NCI-H460 (cell line): ENCODE measurements at regions not wholly inside any gene's neighbourhood (a gene's known extent, or its start where the extent isn't known, plus 50 kb on each side); places are given as distances from the start of the nearest gene placed in this dataset.
"Not testable (repeated sequence)": the region's sequence is repeated elsewhere in the genome, so short reads cannot be mapped to it uniquely, and the experiment has no call there.

Source experiments
- DNase-seq: peaks from one replicate; pipeline ENCODE4 v3.0.0-alpha.2; 2016; ENCODE audit warnings: low read depth; ENCODE audit errors: extremely low read depth

DNA sequence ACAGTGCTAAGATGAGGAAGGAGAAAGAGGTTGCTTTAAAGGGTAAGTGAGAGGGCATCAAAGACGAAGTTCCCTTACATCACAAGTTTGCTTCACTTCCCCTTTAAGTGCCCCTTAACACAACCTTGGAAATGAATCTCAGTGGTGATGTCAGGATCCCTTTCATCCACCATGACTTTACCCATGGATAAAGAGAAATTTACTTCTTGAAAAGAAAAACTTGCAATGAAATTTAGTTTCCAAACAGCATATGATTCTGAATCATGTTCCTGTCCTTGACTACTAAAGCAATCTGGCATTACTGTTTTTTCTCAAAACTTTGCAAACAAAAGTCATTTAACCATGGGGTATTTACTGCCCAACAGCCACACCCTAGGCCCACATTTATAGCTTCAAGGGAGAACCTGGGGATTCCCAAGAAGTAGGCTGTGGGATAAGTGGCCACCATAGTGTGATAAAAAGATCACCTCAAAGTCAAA lies 135.9 kb downstream of the ITGB8 start:
- DNase-seq = no peak

DNA sequence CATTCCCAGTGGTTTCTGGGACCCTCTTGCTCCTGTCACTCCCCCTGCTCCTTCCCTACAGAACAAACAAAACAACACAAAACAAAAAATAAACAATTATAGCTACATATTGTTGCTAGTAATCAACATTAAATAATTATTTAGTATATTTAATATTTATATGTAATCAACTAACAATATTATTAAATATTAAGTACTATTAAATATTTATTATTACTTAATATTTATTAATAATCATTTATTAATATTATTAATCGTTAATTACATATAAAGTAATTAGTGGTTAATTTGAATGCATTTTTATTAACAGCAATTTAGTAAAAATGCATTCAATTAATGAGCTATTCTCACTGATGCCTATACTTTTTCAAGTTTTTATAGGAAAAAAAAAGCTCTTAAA lies 139.4 kb downstream of the ITGB8 start:
- DNase-seq = no peak

DNA sequence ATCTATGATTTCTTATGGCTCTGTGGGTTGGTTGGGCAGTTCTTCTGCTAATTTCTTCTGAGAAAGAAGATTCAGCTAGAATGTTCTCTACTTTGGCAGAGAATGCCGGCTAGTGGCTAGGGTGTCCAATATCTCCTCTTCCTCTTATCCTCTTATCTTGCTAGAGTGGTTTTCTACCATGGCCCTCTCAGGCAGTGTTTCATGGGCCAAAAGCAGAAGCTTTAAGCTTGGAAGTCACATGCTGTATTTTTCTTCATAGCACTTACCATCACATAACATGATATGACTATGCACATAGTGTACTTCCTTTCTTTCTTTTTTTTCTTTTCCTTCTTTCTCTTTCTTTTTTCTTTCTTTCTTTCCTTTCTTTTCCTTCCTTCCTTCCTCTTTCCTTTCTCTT lies 140.0 kb downstream of the ITGB8 start:
- no peak for DNase-seq

DNA sequence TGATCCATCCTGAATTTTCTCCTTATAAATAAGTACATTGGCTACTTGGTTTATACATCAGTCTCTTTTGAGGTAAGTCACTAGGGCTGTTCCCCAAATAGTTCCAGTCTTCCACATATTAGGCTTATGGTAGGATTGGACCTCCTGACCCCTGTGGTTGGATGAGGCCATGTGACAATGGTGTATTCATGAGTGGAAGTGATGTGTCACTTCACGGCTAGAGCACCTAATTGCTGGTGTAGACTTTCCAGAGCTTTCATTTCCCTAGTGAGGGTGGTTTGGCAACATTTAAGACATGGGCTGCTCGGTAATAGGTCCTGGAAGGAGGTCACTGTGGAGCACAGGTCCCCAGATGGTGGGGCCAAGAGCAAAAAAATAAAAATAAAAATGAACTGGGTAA lies 141.2 kb upstream of the ABCB5 start:
- no peak for DNase-seq

DNA sequence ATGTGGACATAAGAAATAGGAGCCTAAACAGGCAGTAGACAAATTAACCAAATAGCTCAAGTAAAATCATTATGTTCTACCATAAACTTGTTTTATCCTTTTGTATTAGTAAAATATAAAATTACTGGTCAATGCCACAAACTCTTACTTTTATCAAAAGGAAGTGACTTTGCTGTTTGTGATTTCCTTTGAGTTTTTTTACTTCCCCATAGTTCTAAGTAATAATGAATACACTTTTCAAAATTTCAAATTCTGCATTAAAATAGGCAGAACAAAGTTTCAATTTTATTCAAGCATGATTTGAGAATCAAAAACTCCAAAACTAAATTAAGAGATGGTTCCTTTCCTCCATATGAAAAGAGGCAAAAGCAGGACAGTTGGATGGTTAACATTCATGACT lies 139.7 kb upstream of the ABCB5 start:
- no peak for DNase-seq

DNA sequence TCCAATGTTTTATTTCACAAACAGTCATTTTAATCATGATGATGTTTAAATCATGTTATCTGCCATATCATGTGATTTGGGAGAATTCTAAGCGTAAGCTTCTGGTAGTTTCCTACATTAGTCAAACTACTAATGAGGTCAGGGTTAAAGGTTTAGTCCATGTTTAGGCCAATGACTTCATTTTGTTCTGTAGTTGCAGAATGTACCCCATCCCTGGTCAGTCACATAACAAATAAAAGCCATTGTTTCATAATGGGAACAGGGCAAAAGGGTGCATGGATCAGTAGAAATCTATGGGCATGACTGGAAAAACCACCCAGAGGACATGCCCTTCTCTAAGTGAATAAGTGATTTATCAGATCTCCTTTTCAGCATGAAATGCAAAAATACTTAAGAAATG lies 138.4 kb upstream of the ABCB5 start:
- DNase-seq = no peak

DNA sequence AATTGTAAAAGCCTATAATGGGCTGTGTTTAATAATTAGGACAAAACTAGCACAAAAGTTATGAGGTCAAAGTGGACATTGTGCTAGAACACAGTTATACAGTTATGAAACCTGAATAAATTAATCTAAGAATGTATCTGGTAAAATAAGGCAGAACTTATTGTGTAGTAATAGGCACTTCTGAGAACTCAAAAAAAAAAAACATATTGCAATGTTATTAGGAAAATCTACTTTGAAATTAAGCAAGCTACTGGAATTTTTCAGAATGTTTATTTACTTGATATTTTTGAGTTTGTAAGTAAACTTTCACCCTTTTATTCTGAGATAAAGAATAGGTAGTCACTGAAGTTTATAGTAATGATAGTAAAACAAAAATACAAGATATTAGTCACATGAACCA lies 135.8 kb upstream of the ABCB5 start:
- no peak for DNase-seq

DNA sequence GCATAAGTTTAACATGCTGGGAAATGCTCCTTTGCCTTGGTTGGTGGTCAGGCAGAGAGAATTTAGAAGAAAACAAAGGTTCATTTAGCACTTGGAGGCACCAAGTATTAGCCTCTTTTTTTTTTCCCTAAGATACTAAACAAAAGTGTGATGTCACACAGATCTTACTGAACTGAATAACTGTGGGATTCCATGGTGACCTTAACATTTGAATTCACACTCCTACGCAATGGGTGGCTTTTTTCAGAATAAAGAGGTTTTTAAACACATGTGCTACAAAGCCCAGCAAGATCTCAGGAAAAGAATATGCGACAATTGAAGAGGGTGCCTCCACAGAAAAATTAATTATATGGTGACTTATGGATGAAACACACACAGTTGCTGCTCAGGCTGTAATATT lies 133.4 kb upstream of the ABCB5 start:
- DNase-seq = no peak

DNA sequence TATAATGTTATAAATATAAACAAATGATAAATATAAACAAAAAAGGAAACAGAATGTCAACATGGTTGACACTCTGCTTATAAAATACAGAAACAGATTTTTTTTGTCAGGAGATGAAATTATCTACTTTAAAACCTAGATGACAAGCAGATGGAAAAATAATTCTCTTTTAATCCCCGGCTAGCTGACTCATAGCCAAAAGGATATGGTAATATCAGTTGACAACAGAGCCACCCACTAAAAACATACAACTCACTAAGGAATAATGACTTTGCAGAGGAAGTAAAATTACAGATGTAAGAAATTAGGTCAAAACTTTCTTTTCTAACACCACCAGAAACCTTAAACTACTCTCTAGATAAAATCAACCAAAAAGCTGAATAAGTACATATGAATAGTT lies 131.1 kb upstream of the ABCB5 start:
- DNase-seq = no peak

DNA sequence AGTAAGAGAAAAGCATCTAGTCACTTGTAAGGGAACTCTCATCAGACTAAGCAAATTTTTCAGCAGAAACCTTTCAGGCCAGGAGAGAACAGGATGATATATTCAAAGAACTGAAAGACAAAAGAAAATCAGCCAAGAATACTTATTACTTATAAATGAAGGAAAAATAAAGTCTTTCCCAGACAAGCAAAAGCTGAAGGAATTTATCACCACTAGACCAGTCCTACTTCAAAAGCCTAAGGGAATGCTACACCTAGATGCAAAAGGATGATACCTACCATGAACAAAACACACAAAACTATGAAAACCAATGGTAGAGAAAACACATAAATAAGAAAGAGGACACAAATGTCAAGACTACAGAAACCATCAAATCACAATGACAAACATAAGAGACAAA lies 126.6 kb upstream of the ABCB5 start:
- no peak for DNase-seq

DNA sequence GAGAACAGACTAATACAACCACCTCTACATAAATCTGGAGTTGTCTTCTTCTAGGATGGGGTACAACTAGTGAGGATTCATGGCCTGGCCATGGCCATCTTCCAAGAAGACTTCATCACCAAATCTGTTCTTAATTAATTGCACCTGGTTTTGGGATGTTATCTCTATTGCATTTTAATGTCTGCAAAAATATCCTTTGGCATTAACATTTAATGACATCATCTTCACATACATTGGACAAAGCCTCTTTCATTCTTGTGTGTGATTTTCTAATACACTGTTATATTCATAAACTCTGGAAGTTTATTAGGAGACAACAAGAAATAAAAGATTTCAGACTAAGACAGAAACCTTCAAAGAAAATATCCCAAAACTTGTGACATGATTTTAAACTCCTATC lies 124.2 kb upstream of the ABCB5 start:
- DNase-seq = no peak

DNA sequence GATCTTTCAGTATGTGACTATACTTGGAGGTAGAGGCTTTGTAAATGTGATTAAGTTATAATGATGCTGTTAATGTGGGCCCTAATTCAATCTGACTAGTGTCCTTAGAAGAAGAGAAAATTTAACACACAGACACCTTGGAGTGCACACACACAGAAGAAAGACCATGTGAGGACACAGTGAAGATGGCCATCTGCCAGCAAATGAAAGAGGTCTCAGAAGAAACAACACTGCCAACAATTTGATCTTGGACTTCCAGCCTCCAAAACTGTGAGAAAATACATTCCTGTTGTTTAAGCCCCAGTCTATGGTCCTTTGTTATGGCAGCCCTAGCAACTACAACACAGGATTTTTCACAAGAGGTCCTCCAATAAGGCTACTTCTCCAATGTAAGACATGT lies 120.9 kb upstream of the ABCB5 start:
- DNase-seq = no peak

DNA sequence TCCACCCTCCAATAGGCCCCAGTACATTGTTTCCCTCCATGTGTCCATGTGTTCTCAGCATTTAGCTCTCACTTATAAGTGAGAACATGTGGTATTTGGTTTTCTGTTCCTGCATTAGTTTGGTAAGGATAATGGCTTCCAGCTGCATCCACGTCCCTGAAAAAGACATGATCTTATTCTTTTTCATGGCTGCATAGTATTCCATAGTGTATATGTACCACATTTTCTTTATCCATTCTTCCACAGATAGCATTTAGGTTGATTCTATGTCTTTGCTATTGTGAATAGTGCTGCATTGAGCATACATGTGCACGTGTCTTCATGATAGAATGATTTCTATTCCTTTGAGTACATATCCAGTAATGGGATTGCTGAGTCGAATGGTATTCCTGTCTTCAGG lies 114.0 kb upstream of the ABCB5 start:
- DNase-seq = not testable (repeated sequence)

DNA sequence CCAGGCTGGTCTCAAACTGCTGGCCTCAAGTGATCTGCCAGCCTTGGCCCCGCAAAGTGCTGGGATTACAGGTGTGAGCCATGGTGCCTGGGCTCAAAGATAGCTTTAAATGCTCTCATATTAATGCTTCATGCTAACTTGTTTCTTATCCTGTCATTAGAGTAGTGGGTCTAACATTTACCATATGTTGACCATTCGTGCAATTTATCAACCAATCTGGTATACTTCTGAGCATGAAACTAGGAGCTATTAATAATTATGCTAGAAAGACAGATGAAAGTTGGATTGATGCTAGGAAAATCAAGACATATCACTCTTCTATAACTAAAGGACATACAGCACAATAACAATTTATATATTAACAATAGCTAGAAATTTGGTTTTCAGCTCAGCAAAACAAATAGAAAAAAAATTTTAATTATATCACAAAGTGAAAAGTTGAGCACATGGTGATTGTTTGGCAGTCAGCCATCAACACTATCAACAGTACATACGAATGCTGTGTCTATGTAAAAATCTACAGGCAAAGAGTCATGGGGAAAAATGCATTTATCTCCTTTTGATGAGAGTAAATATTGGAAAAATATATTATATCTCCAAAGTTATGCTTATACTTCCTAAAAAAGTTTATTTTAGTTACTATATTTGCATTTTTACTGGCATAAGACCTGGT lies 112.1 kb upstream of the ABCB5 start:
- DNase-seq = no peak

DNA sequence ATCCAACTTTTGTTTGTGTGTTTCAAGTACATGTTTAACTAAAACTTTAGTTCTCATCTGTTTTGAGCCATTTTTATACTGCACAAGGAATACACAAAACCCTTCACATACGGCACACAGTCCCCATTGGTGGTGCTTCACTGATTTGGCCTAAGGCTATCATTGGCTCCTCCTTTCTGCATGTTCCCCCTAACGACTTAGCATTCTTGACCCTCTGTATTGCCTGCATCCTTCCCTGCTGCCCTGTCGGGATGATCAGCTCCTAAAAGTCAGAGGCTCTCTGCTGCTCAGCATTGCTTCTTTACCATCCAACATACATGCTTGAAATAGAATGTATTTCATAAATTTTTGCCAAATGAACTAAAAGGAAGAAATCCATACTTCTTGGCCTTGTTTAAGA lies 111.4 kb upstream of the ABCB5 start:
- no peak for DNase-seq

DNA sequence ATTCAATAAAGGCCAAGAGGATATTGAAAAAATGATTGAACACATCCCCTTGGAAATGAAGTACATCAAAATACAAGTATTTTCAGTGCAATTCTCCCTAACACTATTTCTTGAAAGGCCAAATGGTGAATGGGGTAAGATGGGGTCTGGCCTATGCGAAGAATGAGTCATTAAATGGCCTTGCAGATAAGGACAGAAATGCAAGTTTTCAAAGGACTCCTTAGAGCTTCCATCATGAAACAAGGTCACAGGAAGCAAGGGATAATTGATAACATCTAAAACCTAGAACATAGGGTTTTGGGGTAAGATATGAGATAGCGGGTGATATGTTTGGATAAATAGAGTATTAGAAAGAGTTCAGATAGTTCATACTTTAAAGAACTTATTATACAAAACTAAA lies 109.3 kb upstream of the ABCB5 start:
- no peak for DNase-seq

DNA sequence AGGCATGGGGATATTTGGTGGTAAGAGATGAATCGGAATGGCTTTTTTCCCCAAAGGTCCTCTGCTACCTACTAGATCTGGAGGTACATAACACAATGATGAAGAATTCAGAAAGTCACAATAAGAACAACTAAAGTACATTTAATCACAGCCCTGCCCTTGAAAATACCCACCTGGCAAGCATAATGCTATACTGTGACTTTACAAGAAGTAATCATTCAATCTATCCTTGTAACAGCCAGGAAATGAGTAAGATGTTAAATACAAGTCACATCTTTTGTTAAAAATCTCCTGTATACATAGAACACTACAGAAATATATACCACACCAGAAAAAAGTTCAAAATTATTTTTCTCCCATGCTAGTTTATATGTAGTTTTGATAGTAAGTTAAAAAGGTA lies 108.3 kb upstream of the ABCB5 start:
- DNase-seq = no peak

DNA sequence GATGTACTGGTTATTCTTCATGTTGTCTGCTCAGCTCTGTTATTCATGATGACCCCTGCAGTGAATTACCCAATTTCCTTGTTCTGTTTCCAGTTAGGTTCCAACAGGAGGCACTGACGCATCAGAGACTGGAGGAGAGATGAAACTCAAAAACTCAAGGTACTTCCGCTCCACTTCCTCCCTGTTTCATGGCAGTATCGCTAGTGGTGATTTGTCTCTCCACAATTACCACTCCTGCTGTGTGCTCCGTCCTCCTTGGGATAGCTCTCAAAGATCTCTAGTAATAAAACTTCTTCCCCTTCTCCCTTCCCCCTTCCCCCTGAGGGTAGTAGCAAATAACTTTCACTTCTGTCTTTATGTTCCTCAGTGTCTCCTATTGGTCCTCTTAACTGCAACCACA lies 107.4 kb upstream of the ABCB5 start:
- DNase-seq = no peak

DNA sequence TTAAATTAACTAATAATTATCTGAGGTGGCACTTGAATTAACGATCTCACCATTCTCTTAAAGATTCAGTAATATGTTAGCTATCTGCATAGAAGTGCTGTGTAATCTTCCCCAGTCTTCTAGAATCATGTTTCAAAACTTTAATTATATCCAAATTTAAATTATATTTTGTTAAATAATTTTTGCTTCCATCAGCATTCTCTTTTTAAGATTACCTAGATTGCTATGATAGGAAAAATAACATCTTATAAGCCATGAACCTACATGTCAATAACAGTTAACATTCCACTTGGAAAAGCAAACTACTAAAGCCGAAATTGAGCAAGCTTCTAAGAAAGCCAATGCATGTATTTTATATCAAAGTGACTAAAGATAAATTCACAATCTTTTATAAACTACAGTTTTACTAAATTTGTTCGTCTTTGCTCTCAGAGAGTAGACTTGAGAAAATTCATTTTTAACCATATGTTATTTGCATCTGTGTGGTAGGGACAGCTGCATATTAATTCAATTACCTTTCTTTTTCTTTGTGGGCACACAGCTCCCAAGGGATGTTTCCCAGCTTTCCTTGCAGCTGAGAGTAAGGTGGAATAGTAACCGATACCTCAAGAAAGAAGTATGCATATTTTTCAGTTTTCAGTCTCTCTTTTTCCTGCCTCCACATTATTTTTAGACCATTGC lies 105.4 kb upstream of the ABCB5 start:
- no peak for DNase-seq

DNA sequence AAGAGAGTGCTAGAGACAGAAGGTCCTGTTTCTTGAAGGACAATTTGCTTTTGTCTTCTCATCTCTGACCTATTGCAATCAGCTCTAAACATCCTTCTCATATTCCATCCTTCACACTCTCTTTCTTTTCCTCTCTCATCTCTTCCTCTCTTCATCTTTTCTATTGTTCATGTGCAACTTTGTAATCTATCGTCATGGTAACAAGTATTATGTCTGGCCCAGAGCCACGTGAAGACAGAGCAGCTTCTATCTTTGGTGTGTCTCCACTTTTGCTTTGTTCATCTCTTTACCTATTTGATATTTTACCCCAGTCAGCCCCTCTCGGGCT lies 104.9 kb upstream of the ABCB5 start:
- no peak for DNase-seq

DNA sequence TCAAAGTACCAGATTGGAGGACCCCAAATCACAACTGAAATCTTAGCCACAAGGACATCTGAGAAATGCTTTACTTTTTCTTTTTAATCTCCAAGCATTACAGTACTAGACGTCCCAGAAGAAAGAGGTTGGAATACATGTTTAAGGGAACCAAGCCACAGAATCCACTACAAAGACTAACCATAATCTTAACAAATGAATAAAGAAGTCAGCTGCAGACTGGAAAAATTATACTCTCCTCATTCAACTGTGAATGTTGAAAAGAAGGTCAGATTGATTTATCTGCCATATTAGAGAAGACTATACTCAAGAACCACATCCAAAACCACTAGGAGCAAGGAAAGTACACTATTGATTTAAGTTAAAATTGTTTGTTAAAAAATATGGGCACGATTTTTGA lies 102.1 kb upstream of the ABCB5 start:
- no peak for DNase-seq

DNA sequence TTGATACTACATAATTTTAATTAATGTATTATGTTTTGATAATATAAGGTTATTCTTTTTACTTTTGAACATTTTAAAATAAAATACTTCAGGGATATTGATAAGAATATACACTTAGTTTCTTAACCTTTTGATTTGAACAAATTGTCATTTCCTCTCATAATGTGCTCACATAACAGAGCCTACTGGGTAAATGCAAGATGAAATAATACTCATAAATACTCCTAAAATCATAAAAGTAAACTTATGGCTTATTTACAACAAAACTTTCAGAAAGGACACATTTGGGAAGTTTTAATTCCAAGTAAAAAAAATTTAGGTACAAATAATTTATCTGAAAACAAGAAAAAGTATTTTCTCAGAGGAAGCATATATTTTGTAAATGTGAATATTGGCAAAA lies 101.6 kb upstream of the ABCB5 start:
- no peak for DNase-seq

DNA sequence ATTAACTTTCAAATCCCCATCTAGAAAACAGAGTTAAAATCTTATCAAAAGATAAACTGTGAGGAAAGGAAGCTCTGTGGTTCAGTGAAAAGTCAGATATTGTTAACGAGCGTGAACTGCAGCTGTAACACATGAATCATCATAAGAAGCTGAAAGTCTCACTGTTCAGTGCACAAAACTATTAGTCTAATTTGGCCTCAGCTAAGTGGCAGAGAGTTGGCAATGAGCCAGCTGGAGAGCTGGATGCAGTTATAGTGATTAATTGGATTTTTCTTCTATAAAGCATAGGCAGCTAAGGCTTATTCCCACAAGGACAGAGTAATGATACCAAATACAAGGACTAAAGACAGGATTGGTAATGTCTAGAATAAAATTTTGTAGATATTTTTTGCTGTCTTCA lies 101.1 kb upstream of the ABCB5 start:
- no peak for DNase-seq
